ENCODE measurements at regions not wholly inside any gene's neighbourhood (a gene's known extent, or its start where the extent isn't known, plus 50 kb on each side); places are given as distances from the start of the nearest gene placed in this dataset.

DNA sequence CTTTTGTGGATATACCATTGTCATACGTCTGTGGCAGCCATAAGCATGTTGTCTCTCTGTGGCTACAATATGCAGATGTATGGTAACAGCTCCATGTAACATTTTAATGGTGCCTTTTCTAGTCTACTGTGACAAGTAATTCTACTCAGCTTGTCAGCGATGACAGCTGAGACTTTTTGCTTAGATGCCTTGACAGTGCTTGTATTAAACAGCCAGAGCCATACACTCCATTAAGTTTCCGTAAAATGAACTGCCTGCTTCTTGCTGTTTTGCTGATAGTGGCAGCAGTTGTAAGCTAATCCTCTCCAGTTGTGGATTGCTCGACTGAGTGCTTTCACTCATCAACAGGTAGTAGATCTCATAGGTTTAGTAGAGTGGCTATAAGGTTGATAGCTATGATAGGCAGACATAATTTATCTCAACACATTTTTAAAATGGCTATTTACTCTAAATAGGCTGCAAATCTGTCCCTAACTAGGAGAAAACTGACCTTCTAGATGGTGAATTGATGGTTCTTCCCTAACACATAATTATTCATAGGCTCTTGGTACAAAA lies 260.2 kb upstream of the NAALADL2 start:
- H3K9ac ChIP-seq (ENCODE audit: low read depth in 1 of 2, low read length in 2 of 2), result no peak overlapping the region
- H3K27ac ChIP-seq (ENCODE audit: low read depth in 1 of 2, low read length in 2 of 2), result no peak overlapping the region
- TF ChIP-seq GABPA (IDR thresholded peaks at IDR 0.05 in 1 of 2, conservative IDR thresholded peaks at IDR 0.05 in 1 of 2) (no peak), SP1 (IDR thresholded peaks at IDR 0.05) (no peak), EGR1 (IDR thresholded peaks at IDR 0.05; ENCODE audit: low read depth in 2 of 2) (no peak), RAD21 (IDR thresholded peaks at IDR 0.05) (no peak), JUND (IDR thresholded peaks at IDR 0.05) (no peak), NR2F2 (IDR thresholded peaks at IDR 0.05) (no peak), FOXA1 (IDR thresholded peaks at IDR 0.05) (no peak), FOXA2 (IDR thresholded peaks at IDR 0.05) (no peak), TAF1 (conservative IDR thresholded peaks at IDR 0.05) (no peak)
- TF ChIP-seq, protein P1, sequence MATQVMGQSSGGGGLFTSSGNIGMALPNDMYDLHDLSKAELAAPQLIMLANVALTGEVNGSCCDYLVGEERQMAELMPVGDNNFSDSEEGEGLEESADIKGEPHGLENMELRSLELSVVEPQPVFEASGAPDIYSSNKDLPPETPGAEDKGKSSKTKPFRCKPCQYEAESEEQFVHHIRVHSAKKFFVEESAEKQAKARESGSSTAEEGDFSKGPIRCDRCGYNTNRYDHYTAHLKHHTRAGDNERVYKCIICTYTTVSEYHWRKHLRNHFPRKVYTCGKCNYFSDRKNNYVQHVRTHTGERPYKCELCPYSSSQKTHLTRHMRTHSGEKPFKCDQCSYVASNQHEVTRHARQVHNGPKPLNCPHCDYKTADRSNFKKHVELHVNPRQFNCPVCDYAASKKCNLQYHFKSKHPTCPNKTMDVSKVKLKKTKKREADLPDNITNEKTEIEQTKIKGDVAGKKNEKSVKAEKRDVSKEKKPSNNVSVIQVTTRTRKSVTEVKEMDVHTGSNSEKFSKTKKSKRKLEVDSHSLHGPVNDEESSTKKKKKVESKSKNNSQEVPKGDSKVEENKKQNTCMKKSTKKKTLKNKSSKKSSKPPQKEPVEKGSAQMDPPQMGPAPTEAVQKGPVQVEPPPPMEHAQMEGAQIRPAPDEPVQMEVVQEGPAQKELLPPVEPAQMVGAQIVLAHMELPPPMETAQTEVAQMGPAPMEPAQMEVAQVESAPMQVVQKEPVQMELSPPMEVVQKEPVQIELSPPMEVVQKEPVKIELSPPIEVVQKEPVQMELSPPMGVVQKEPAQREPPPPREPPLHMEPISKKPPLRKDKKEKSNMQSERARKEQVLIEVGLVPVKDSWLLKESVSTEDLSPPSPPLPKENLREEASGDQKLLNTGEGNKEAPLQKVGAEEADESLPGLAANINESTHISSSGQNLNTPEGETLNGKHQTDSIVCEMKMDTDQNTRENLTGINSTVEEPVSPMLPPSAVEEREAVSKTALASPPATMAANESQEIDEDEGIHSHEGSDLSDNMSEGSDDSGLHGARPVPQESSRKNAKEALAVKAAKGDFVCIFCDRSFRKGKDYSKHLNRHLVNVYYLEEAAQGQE (IDR thresholded peaks at IDR 0.05), result no peak
- TF ChIP-seq, protein P2, sequence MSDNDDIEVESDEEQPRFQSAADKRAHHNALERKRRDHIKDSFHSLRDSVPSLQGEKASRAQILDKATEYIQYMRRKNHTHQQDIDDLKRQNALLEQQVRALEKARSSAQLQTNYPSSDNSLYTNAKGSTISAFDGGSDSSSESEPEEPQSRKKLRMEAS (IDR thresholded peaks at IDR 0.05), result no peak
- TF ChIP-seq, protein P3, sequence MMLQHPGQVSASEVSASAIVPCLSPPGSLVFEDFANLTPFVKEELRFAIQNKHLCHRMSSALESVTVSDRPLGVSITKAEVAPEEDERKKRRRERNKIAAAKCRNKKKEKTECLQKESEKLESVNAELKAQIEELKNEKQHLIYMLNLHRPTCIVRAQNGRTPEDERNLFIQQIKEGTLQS (IDR thresholded peaks at IDR 0.05), result no peak
- TF ChIP-seq, protein P4, sequence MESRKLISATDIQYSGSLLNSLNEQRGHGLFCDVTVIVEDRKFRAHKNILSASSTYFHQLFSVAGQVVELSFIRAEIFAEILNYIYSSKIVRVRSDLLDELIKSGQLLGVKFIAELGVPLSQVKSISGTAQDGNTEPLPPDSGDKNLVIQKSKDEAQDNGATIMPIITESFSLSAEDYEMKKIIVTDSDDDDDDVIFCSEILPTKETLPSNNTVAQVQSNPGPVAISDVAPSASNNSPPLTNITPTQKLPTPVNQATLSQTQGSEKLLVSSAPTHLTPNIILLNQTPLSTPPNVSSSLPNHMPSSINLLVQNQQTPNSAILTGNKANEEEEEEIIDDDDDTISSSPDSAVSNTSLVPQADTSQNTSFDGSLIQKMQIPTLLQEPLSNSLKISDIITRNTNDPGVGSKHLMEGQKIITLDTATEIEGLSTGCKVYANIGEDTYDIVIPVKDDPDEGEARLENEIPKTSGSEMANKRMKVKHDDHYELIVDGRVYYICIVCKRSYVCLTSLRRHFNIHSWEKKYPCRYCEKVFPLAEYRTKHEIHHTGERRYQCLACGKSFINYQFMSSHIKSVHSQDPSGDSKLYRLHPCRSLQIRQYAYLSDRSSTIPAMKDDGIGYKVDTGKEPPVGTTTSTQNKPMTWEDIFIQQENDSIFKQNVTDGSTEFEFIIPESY (IDR thresholded peaks at IDR 0.05), result no peak
- no peaks in the 10 kb centered on the region for H3K9me3 ChIP-seq (ENCODE audit: control insufficient read depth in 4 of 4, low read length in 3 of 4)
- no peak for DNase-seq (ENCODE audit: low spot score)
- H3K4me1 ChIP-seq (ENCODE audit: control insufficient read depth in 4 of 4, insufficient read depth in 4 of 4, low read length in 3 of 4), result no peaks in the 10 kb centered on the region
- H3K36me3 ChIP-seq (ENCODE audit: control insufficient read depth in 4 of 4, insufficient read depth in 3 of 4, low read depth in 1 of 4, low read length in 3 of 4), result no peaks in the 10 kb centered on the region
- no peak overlapping the region for H3K4me3 ChIP-seq (ENCODE audit: low read depth in 1 of 3, low read length in 3 of 3)
- H3K27me3 ChIP-seq (ENCODE audit: control insufficient read depth in 4 of 4, insufficient read depth in 4 of 4, low read length in 3 of 4), result no peaks in the 10 kb centered on the region
- WGBS, result 87% methylated on average over 4 of the region's 4 CpGs

DNA sequence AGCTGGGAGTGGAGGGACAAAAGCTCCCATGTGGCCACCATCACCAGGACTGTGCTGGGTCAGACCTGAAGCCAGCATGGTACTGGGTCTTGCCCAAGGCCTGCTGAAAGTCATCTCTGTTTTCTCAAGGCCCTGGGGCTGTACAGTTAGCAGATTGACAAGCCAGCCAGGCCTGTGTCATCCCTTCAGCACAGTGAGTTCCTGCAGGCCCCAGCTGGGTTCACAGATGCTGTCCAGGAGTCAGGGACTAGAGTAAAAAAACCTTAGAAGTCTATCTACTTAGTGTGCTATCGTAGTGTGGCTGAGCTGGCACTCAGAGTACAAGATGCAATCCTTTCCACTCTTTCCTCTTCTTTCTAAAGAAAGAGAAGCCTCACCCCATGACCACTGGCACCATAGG lies 246.0 kb upstream of the NAALADL2 start:
- Histone ChIP-seq H3K9ac (ENCODE audit: low read depth in 1 of 2, low read length in 2 of 2) (no peak overlapping the region), H3K27me3 (ENCODE audit: control insufficient read depth in 4 of 4, insufficient read depth in 4 of 4, low read length in 3 of 4) (no peaks in the 10 kb centered on the region), H3K9me3 (ENCODE audit: control insufficient read depth in 4 of 4, low read length in 3 of 4) (no peaks in the 10 kb centered on the region), H3K4me3 (ENCODE audit: low read depth in 1 of 3, low read length in 3 of 3) (no peak overlapping the region), H3K27ac (ENCODE audit: low read depth in 1 of 2, low read length in 2 of 2) (no peak overlapping the region), H3K36me3 (ENCODE audit: control insufficient read depth in 4 of 4, insufficient read depth in 3 of 4, low read depth in 1 of 4, low read length in 3 of 4) (no peaks in the 10 kb centered on the region), H3K4me1 (ENCODE audit: control insufficient read depth in 4 of 4, insufficient read depth in 4 of 4, low read length in 3 of 4) (no peaks in the 10 kb centered on the region)
- TF ChIP-seq GABPA (IDR thresholded peaks at IDR 0.05 in 1 of 2, conservative IDR thresholded peaks at IDR 0.05 in 1 of 2), result no peak
- no peak for TF ChIP-seq JUND (IDR thresholded peaks at IDR 0.05)
- TF ChIP-seq RXRA (IDR thresholded peaks at IDR 0.05), result no peak
- TF ChIP-seq, protein P1 (IDR thresholded peaks at IDR 0.05), result no peak
- no peak for TF ChIP-seq NR2F2 (IDR thresholded peaks at IDR 0.05)
- no peak for TF ChIP-seq FOXA1 (IDR thresholded peaks at IDR 0.05)
- no peak for TF ChIP-seq TAF1 (conservative IDR thresholded peaks at IDR 0.05)
- TF ChIP-seq EGR1 (IDR thresholded peaks at IDR 0.05; ENCODE audit: low read depth in 2 of 2), result no peak
- TF ChIP-seq, protein P2 (IDR thresholded peaks at IDR 0.05), result no peak
- WGBS, result 90% methylated on average over 1 of the region's 1 CpG
- no peak for DNase-seq (ENCODE audit: low spot score)
